A549 (cell line): ENCODE measurements at regions not wholly inside any gene's neighbourhood (a gene's known extent, or its start where the extent isn't known, plus 50 kb on each side); places are given as distances from the start of the nearest gene placed in this dataset.
"Not testable (repeated sequence)": the region's sequence is repeated elsewhere in the genome, so short reads cannot be mapped to it uniquely, and the experiment has no call there.

Experiments
- ATAC-seq, 2 experiments: fragments of 200-7000 bp in 1 of 2; fragments of >200 bp in 1 of 2; cut with Nextera tagmentation in 1 of 2; cut with Tn5 transposase in 1 of 2; 3 replicates each; pipeline versions ENCODE4 v1.8.0 to v1.9.1; 2018 to 2020; ENCODE audit warnings: mild to moderate bottlenecking in 1 of 2, moderate library complexity in 1 of 2
- CTCF ChIA-PET: fragments of 300-600 bp; sonication (Branson Sonifier 250); formaldehyde crosslinking; extraction: SDS; loops from one replicate; lab custom pipeline; 2021; ENCODE audit warnings: antibody characterized with exemption, inconsistent platforms; lab: Yijun Ruan, JAX
- POLR2A ChIA-PET: fragments of 350-600 bp; formaldehyde crosslinking; extraction: SDS; loops from one replicate; lab custom pipeline; 2021; ENCODE audit warnings: antibody characterized with exemption, inconsistent platforms; lab: Yijun Ruan, JAX
- DNase-seq, 2 experiments: peaks; one replicate each; pipeline versions ENCODE4 v3.0.0 to v3.0.0-alpha.2; 2011 to 2016; ENCODE audit warnings: low read depth in 1 of 2, low spot score in 1 of 2
- FAIRE-seq: peaks from 2 replicates; lab custom pipeline; 2011; peaks lifted over from hg19 to GRCh38; lab: Jason Lieb, UNC
- H3K27ac ChIP-seq, 2 experiments: fragments of >200 bp; sonication (Bioruptor Twin); formaldehyde crosslinking; 3 replicates each; pipeline ENCODE4 v1.5.1; 2016 to 2017
- H3K4me1 ChIP-seq: fragments of >200 bp; sonication (Bioruptor Twin); formaldehyde crosslinking; 3 replicates; pipeline ENCODE4 v1.6.1; 2016
- H3K4me2 ChIP-seq: fragments of >200 bp; sonication (Bioruptor Twin); formaldehyde crosslinking; 3 replicates; pipeline ENCODE4 v1.6.1; 2016
- H3K4me3 ChIP-seq: fragments of >200 bp; sonication (Bioruptor Twin); formaldehyde crosslinking; 3 replicates; pipeline ENCODE4 v1.5.1; 2016
- H3K9me3 ChIP-seq: fragments of >200 bp; sonication (Bioruptor Twin); formaldehyde crosslinking; 3 replicates; pipeline ENCODE4 v1.6.1; 2016
- BHLHE40 ChIP-seq: IDR thresholded peaks from 2 replicates; pipeline ENCODE4 v1.6.1; 2012; ENCODE audit warnings: low read depth, low read length, inconsistent platforms
- CBX8 ChIP-seq: fragments of 200-600 bp; sonication (generic); IDR thresholded peaks from 2 replicates; pipeline ENCODE4 v1.6.1; 2016
- ELK1 ChIP-seq: fragments of 150-350 bp; IDR thresholded peaks from 2 replicates; pipeline ENCODE4 v1.6.1; 2014; ENCODE audit warnings: low read depth, mild to moderate bottlenecking, low read length
- EP300 ChIP-seq, 2 experiments: fragments of >200 bp; sonication (Bioruptor Twin); formaldehyde crosslinking; IDR thresholded peaks; 2 replicates in 1 of 2; 3 replicates in 1 of 2; pipeline ENCODE4 v1.6.1; 2016 to 2017
- ESRRA ChIP-seq: fragments of 150-350 bp; IDR thresholded peaks from 2 replicates; pipeline ENCODE4 v1.6.1; 2014; ENCODE audit warnings: mild to moderate bottlenecking, low read length, borderline replicate concordance
- FOXS1 ChIP-seq: fragments of 250-450 bp; sonication (Bioruptor Pico); IDR thresholded peaks from 2 replicates; pipeline ENCODE4 v1.5.0; 2020; ENCODE audit warnings: mild to moderate bottlenecking, moderate library complexity
- HOXA7 ChIP-seq: fragments of 250-450 bp; sonication (Bioruptor Pico); IDR thresholded peaks from 2 replicates; pipeline ENCODE4 v1.5.0; 2020; ENCODE audit warnings: mild to moderate bottlenecking, moderate library complexity
- JUN ChIP-seq, 2 experiments: fragments of >200 bp; sonication (Bioruptor Twin); formaldehyde crosslinking; IDR thresholded peaks; 2 replicates in 1 of 2; 3 replicates in 1 of 2; pipeline ENCODE4 v1.6.1; 2016 to 2017
- JUNB ChIP-seq: fragments of >200 bp; sonication (Bioruptor Twin); formaldehyde crosslinking; IDR thresholded peaks from 2 replicates; pipeline ENCODE4 v1.6.1; 2016
- MAZ ChIP-seq: fragments of 150-350 bp; IDR thresholded peaks from 2 replicates; pipeline ENCODE4 v1.6.1; 2014; ENCODE audit warnings: antibody characterized with exemption, low read depth, low read length, borderline replicate concordance
- NFE2L2 ChIP-seq: fragments of 150-350 bp; conservative IDR thresholded peaks from 2 replicates; pipeline ENCODE4 v1.6.1; 2014; ENCODE audit warnings: low read length
- PHF8 ChIP-seq: fragments of 200-600 bp; sonication (generic); IDR thresholded peaks from 2 replicates; pipeline ENCODE4 v1.6.1; 2016; ENCODE audit warnings: low read depth, mild to moderate bottlenecking, antibody characterized with exemption, moderate library complexity, borderline replicate concordance
- POLR2A ChIP-seq: IDR thresholded peaks from 2 replicates; pipeline ENCODE4 v1.6.1; 2012; ENCODE audit warnings: mild to moderate bottlenecking, low read length
- RFX5 ChIP-seq: fragments of 450-650 bp; IDR thresholded peaks from 2 replicates; pipeline ENCODE4 v1.7.1; 2014; ENCODE audit warnings: antibody characterized with exemption, mild to moderate bottlenecking, moderate library complexity
- SREBF2 ChIP-seq: fragments of 450-650 bp; IDR thresholded peaks from 2 replicates; pipeline ENCODE4 v1.6.1; 2014; ENCODE audit warnings: mild to moderate bottlenecking, moderate library complexity
- ZFP36 ChIP-seq: fragments of 450-650 bp; IDR thresholded peaks from 2 replicates; pipeline ENCODE4 v1.6.1; 2014; ENCODE audit warnings: borderline replicate concordance; ENCODE audit not compliant: partially characterized antibody
- ZNF302 ChIP-seq: fragments of 250-450 bp; sonication (Bioruptor Pico); IDR thresholded peaks from 2 replicates; pipeline ENCODE4 v1.9.0; 2021; ENCODE audit warnings: inconsistent platforms, mild to moderate bottlenecking, moderate library complexity
- ZSCAN20 ChIP-seq: fragments of 250-450 bp; sonication (Bioruptor Pico); IDR thresholded peaks from 2 replicates; pipeline ENCODE4 v1.8.0; 2022; ENCODE audit warnings: mild to moderate bottlenecking, moderate library complexity
- WGBS: methylation state at CpG from one replicate; pipeline ENCODE4 v1.1.6; 2017; ENCODE audit errors: missing lambda C conversion rate; 5-methylcytosine and 5-hydroxymethylcytosine counted together
- TF ChIP-seq, protein P1 (sequence below): fragments of 250-450 bp; sonication (Bioruptor Pico); IDR thresholded peaks from 2 replicates; pipeline ENCODE4 v1.5.0; 2020; ENCODE audit warnings: low read depth, mild to moderate bottlenecking, moderate library complexity
- TF ChIP-seq, protein P2 (sequence below): fragments of >200 bp; sonication (Bioruptor Twin); formaldehyde crosslinking; IDR thresholded peaks from 3 replicates; pipeline ENCODE4 v1.6.1; 2016

DNA sequence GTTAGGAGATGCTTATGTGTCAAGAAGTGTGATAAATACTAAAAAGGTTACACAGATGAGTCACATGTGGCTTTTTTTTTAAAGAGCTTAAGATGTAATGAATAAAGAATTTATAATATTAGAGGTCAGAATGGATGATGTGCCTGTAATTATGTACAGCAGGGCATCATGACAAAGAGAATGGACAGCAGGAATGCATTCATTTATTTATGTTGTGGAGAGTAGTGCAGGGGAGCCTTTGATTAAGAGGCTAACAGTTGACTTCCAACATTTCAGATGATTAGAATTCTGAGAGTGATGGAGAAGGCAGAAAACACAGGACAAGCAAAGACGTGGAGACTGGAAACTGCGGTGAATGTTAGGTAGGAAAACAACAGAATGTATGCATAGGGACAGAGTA is 691.4 kb upstream of the POM121L12 start:
- Histone ChIP-seq H3K4me1 (no peaks in the 10 kb centered on the region), H3K9me3 (no peaks in the 10 kb centered on the region), H3K4me2 (no peak overlapping the region), H3K27ac (no peak overlapping the region), H3K4me3 (no peak overlapping the region)
- 0% methylated on average over 2 of the region's 2 CpGs for WGBS
- CTCF ChIA-PET, result no interaction called here
- POLR2A ChIA-PET, result no interaction called here
- no peak for DNase-seq
- ATAC-seq, result no peak
- FAIRE-seq, result no peak
- no peak for TF ChIP-seq NFE2L2
- no peak for TF ChIP-seq POLR2A
- TF ChIP-seq BHLHE40, result no peak
- no peak for TF ChIP-seq JUN (IDR thresholded peaks at IDR 0.05)
- no peak for TF ChIP-seq JUNB
- TF ChIP-seq, protein P1, sequence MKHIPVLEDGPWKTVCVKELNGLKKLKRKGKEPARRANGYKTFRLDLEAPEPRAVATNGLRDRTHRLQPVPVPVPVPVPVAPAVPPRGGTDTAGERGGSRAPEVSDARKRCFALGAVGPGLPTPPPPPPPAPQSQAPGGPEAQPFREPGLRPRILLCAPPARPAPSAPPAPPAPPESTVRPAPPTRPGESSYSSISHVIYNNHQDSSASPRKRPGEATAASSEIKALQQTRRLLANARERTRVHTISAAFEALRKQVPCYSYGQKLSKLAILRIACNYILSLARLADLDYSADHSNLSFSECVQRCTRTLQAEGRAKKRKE (CRISPR knock-in tag), result no peak

GRCh38 chr7:52340067-52340466 is 695.4 kb upstream of the POM121L12 start:
- ChIA-PET CTCF (no interaction called here), POLR2A (no interaction called here)
- FAIRE-seq, result no peak
- H3K4me2 ChIP-seq, result no peak overlapping the region
- H3K9me3 ChIP-seq, result no peaks in the 10 kb centered on the region
- 10% methylated on average over 6 of the region's 6 CpGs for whole genome bisulfite sequencing
- no peaks in the 10 kb centered on the region for H3K4me1 ChIP-seq
- no peak for DNase-seq
- TF ChIP-seq EP300 (IDR thresholded peaks at IDR 0.05) (no peak), ZSCAN20 (CRISPR knock-in tag) (no peak), RFX5 (no peak), ELK1 (no peak), HOXA7 (no peak)
- H3K4me3 ChIP-seq, result no peak overlapping the region
- no peak overlapping the region for H3K27ac ChIP-seq
- no peak for ATAC-seq

DNA sequence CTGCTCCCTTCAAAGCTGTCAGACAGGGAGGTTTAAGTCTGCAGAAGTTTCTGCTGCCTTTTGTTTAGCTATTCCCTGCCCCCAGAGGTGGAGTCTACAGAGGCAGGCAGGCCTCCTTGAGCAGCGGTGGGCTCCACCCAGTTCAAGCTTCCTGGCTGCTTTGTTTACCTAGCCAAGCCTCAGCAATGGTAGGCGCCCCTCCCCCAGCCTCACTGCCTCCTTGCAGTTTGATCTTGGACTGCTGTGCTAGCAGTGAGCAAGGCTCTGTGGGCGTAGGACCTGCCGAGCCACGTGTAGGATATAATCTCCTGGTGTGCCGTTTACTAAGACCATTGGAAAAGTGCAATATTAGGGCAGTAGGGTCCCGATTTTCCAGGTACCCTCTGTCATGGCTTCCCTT is 707.1 kb upstream of the POM121L12 start:
- FAIRE-seq, ATAC-seq, POLR2A ChIA-PET, H3K9me3 ChIP-seq, H3K27ac ChIP-seq, DNase-seq, CTCF ChIA-PET, H3K4me2 ChIP-seq, H3K4me1 ChIP-seq, H3K4me3 ChIP-seq: not testable (repeated sequence)
- WGBS, result 0% methylated on average over 3 of the region's 7 CpGs

DNA sequence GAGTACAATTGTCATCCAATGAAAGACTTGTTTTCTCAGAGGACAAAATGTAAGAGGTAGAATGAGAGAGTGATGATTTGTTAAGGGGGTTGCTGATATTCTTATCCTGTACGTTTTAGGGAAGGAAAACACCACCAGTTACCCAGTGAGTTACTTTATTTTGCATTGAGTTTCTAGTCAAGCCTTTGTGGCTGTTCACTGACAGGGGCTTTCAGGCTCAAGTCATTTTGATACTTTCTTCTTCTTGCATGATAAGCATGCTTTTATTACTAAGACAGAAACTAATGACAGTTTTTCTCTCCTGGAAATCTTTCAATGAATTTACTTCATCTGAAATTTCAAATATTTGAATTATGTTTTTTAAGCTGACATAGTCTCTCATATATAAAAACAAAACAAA is 710.2 kb upstream of the POM121L12 start:
- Histone ChIP-seq H3K9me3 (no peaks in the 10 kb centered on the region), H3K4me2 (no peak overlapping the region), H3K4me3 (no peak overlapping the region), H3K4me1 (no peaks in the 10 kb centered on the region), H3K27ac (no peak overlapping the region)
- DNase-seq, result no peak
- ChIA-PET POLR2A (no interaction called here), CTCF (no interaction called here)
- no peak for FAIRE-seq
- WGBS, result 0% methylated on average over 1 of the region's 1 CpG
- TF ChIP-seq ESRRA (no peak), ELK1 (no peak), MAZ (no peak), JUNB (no peak), SREBF2 (no peak), CBX8 (no peak), FOXS1 (no peak), ZNF302 (CRISPR knock-in tag) (no peak), ZFP36 (no peak), PHF8 (no peak)
- TF ChIP-seq, protein P2, sequence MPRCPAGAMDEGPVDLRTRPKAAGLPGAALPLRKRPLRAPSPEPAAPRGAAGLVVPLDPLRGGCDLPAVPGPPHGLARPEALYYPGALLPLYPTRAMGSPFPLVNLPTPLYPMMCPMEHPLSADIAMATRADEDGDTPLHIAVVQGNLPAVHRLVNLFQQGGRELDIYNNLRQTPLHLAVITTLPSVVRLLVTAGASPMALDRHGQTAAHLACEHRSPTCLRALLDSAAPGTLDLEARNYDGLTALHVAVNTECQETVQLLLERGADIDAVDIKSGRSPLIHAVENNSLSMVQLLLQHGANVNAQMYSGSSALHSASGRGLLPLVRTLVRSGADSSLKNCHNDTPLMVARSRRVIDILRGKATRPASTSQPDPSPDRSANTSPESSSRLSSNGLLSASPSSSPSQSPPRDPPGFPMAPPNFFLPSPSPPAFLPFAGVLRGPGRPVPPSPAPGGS, result no peak
- no peak for ATAC-seq
